PC-9 (cell line): ENCODE measurements at regions not wholly inside any gene's neighbourhood (a gene's known extent, or its start where the extent isn't known, plus 50 kb on each side); places are given as distances from the start of the nearest gene placed in this dataset.

Experiments used
- BruUV-seq: library from RNA; stranded (reverse); fragments of 400-500 nt; replicated peaks from 2 replicates; lab custom pipeline; 2021; lab: Mats Ljungman, UMichigan
- CTCF ChIA-PET: fragments of 300-600 bp; sonication (Branson Sonifier 250); formaldehyde crosslinking; loops from one replicate; lab custom pipeline; 2022; ENCODE audit warnings: antibody characterized with exemption; lab: Charles Lee
- POLR2A ChIA-PET: fragments of 300-600 bp; sonication (Branson Sonifier 250); formaldehyde crosslinking; loops from one replicate; lab custom pipeline; 2022; ENCODE audit warnings: antibody characterized with exemption; ENCODE audit not compliant: unreplicated experiment; lab: Charles Lee
- DNase-seq, 2 experiments: peaks; one replicate each; pipeline versions ENCODE4 v3.0.0 to v3.0.0-alpha.2; 2015 to 2022; ENCODE audit warnings: mixed read lengths in 1 of 2
- H2AFZ ChIP-seq: fragments of 200-600 bp; sonication (generic); 2 replicates; pipeline ENCODE4 v1.8.1; 2017; ENCODE audit warnings: antibody characterized with exemption
- H3F3A ChIP-seq: fragments of 200-600 bp; sonication (generic); 2 replicates; pipeline ENCODE4 v1.8.1; 2017; ENCODE audit warnings: antibody characterized with exemption, mild to moderate bottlenecking, low read depth; ENCODE audit not compliant: insufficient read depth
- H3K27ac ChIP-seq: fragments of 200-600 bp; sonication (generic); 2 replicates; pipeline ENCODE4 v1.6.1; 2016; ENCODE audit warnings: mixed run types
- H3K27me3 ChIP-seq: fragments of 200-600 bp; sonication (generic); 2 replicates; pipeline ENCODE4 v1.6.1; 2016; ENCODE audit warnings: low read depth, mixed run types; ENCODE audit not compliant: insufficient read depth
- H3K36me3 ChIP-seq: fragments of 200-600 bp; sonication (generic); 2 replicates; pipeline ENCODE4 v1.6.1; 2016; ENCODE audit warnings: low read depth, mixed run types
- H3K4me1 ChIP-seq: fragments of 200-600 bp; sonication (generic); replicated peaks from 2 replicates; pipeline ENCODE4 v1.6.1; 2016; ENCODE audit warnings: mixed run types; ENCODE audit not compliant: insufficient read depth
- H3K4me2 ChIP-seq: fragments of 200-600 bp; sonication (generic); 2 replicates; pipeline ENCODE4 v1.6.1; 2017; ENCODE audit warnings: mixed run types
- H3K4me3 ChIP-seq: fragments of 200-600 bp; sonication (generic); 2 replicates; pipeline ENCODE4 v1.6.1; 2016; ENCODE audit warnings: mixed run types
- H3K79me2 ChIP-seq: fragments of 200-600 bp; sonication (generic); 2 replicates; pipeline ENCODE4 v1.6.1; 2017; ENCODE audit warnings: low read depth, mixed run types
- H3K9me2 ChIP-seq: fragments of 200-600 bp; sonication (generic); 2 replicates; pipeline ENCODE4 v1.8.1; 2017; ENCODE audit warnings: mild to moderate bottlenecking; ENCODE audit not compliant: insufficient read depth
- H3K9me3 ChIP-seq: fragments of 200-600 bp; sonication (generic); 2 replicates; pipeline ENCODE4 v1.8.1; 2016; ENCODE audit warnings: low read depth; ENCODE audit not compliant: insufficient read depth
- H4K20me1 ChIP-seq: fragments of 200-600 bp; sonication (generic); 2 replicates; pipeline ENCODE4 v1.8.1; 2017; ENCODE audit not compliant: insufficient read depth
- EZH2 ChIP-seq: fragments of 200-600 bp; sonication (generic); IDR thresholded peaks from 2 replicates; pipeline ENCODE4 v1.8.0; 2017; ENCODE audit warnings: antibody characterized with exemption, low read depth
- intact Hi-C: fragments of 100-400 bp; cut with micrococcal nuclease; formaldehyde crosslinking; loops from one replicate; pipeline ENCODE4 v1.10.0; 2022; ENCODE audit not compliant: unreplicated experiment
- TF ChIP-seq, protein P1 (sequence below): fragments of 200-600 bp; sonication (generic); conservative IDR thresholded peaks from 2 replicates; pipeline ENCODE4 v1.6.1; 2017; ENCODE audit warnings: mixed run types, antibody characterized with exemption, mild to moderate bottlenecking, moderate library complexity

DNA sequence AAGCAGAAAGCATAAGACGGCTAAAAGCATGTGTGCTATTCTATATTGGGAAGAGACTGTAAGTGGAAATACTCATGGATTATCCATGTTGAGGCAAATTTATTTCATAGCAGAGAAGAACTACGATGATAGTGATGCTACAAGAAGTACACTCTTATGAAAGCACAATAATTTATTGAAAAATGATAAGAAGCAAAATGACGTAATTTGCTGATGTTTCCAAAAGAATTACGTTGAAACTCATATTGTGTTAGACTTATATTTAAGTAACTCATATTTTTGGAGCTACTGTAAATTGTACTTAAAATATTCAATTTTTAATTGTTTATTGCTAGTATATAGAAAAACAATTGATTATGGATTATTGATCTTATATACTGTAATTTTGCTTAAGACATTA, 1622.5 kb downstream of the REEP3 start:
- Histone ChIP-seq H3K4me2 (peak overlapping the region; percentile 51), H3K9me3 (peaks cover 10% of the 10 kb centered on the region), H3K27ac (peak overlapping the region; percentile 69), H2AFZ (no peak overlapping the region), H3K36me3 (no peaks in the 10 kb centered on the region), H3K79me2 (no peaks in the 10 kb centered on the region), H3K27me3 (no peaks in the 10 kb centered on the region), H3K4me3 (peak overlapping the region; percentile 17), H3K4me1 (peaks cover 31% of the 10 kb centered on the region), H3F3A (peaks cover 22% of the 10 kb centered on the region), H3K9me2 (no peaks in the 10 kb centered on the region), H4K20me1 (no peaks in the 10 kb centered on the region)
- no peak for TF ChIP-seq EZH2
- TF ChIP-seq, protein P1, sequence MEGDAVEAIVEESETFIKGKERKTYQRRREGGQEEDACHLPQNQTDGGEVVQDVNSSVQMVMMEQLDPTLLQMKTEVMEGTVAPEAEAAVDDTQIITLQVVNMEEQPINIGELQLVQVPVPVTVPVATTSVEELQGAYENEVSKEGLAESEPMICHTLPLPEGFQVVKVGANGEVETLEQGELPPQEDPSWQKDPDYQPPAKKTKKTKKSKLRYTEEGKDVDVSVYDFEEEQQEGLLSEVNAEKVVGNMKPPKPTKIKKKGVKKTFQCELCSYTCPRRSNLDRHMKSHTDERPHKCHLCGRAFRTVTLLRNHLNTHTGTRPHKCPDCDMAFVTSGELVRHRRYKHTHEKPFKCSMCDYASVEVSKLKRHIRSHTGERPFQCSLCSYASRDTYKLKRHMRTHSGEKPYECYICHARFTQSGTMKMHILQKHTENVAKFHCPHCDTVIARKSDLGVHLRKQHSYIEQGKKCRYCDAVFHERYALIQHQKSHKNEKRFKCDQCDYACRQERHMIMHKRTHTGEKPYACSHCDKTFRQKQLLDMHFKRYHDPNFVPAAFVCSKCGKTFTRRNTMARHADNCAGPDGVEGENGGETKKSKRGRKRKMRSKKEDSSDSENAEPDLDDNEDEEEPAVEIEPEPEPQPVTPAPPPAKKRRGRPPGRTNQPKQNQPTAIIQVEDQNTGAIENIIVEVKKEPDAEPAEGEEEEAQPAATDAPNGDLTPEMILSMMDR, result no peak
- POLR2A ChIA-PET, result no interaction called here
- no peak for DNase-seq
- CTCF ChIA-PET, result no interaction called here
- no TSS peak for BruUV-seq
- intact Hi-C loops, result loop anchor here (2.0 to 10.0 kb wide), 2 partner anchors 409 to 427 kb away; no protein-coding TSS in a partner anchor

GRCh38 chr10:65149878-65150277, 1628.7 kb downstream of the REEP3 start:
- Histone ChIP-seq H3F3A (no peaks in the 10 kb centered on the region), H3K9me2 (no peaks in the 10 kb centered on the region), H3K27me3 (no peaks in the 10 kb centered on the region), H4K20me1 (no peaks in the 10 kb centered on the region), H3K9me3 (peaks cover 5% of the 10 kb centered on the region; the same call in 1 of the 2 replicates), H3K4me3 (no peak overlapping the region), H3K4me1 (no peaks in the 10 kb centered on the region), H3K27ac (no peak overlapping the region), H3K79me2 (no peaks in the 10 kb centered on the region), H2AFZ (peak overlapping the region; percentile 66), H3K4me2 (no peak overlapping the region), H3K36me3 (no peaks in the 10 kb centered on the region)
- TF ChIP-seq, protein P1, result no peak
- no peak for TF ChIP-seq EZH2
- intact Hi-C loops, result loop anchor here (10.0 kb wide), 1 partner anchor 415 kb away; no protein-coding TSS in a partner anchor
- ChIA-PET CTCF (no interaction called here), POLR2A (no interaction called here)
- DNase-seq, result no peak
- BruUV-seq, result no TSS peak

GRCh38 chr10:65166272-65166671, 1645.1 kb downstream of the REEP3 start:
- Histone ChIP-seq H3K27ac (no peak overlapping the region), H3K36me3 (no peaks in the 10 kb centered on the region), H3K27me3 (no peaks in the 10 kb centered on the region), H2AFZ (no peak overlapping the region), H3K4me3 (no peak overlapping the region), H3K9me2 (peaks cover 4% of the 10 kb centered on the region; the same call in 1 of the 2 replicates), H3K4me2 (no peak overlapping the region), H3K4me1 (no peaks in the 10 kb centered on the region), H4K20me1 (no peaks in the 10 kb centered on the region), H3K79me2 (no peaks in the 10 kb centered on the region), H3K9me3 (no peaks in the 10 kb centered on the region), H3F3A (no peaks in the 10 kb centered on the region)
- DNase-seq, result no peak
- intact Hi-C loops, result no loop called here
- ChIA-PET CTCF (no interaction called here), POLR2A (no interaction called here)
- no TSS peak for BruUV-seq
- TF ChIP-seq, protein P1, result no peak
- TF ChIP-seq EZH2, result no peak
